Fibroblast of peridontal ligament (primary cell): ENCODE measurements at regions not wholly inside any gene's neighbourhood (a gene's known extent, or its start where the extent isn't known, plus 50 kb on each side); places are given as distances from the start of the nearest gene placed in this dataset.
"Not testable (repeated sequence)": the region's sequence is repeated elsewhere in the genome, so short reads cannot be mapped to it uniquely, and the experiment has no call there.

Experiments used
- DNase-seq: peaks from one replicate; pipeline ENCODE4 v3.0.0-alpha.2; 2010; ENCODE audit errors: extremely low read depth

GRCh38 chr21:31609081-31609480 is 50.4 kb upstream of the SOD1 start:
- DNase-seq, result no peak

- no peak for DNase-seq
Observed at GRCh38 chr21:31607791-31608190, 51.7 kb upstream of the SOD1 start.

DNA sequence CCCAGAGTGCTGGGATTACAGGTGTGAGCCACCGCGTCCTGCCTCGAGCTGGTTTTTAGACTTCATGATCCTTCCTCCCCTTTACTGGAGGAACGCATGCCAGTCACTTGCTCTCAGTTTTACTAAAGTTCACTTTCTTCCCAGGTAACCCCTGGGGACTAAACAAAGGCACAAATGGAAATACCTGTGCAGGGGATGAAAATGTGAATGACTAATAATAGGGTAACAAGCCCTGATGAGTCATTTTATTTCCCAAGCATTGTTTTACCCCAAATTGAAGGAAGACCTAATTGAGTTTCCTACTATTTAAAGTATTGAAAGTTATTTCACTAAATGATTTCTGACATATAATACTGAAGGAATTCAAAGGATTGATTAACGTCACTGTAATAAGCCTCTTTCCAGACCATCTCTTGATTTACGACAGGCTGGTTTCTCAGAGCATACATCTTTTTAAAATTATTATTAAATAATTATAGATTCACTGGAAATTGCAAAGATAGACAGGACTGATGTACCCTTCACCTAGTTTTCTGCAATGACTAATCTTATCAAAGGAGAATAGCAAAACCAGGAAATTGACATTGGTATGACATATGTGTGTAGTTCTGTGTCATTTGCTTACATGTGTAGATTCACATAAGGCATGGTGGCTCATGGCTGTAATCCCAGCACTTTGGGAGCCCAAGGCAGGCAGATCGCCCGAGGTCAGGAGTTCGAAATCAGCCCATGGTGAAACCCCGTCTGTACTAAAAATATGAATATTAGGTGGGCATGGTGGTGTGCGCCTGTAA is 53.2 kb upstream of the SOD1 start:
- DNase-seq, result no peak

- DNase-seq, result peak; percentile 73
Observed at GRCh38 chr21:31604591-31605190, 54.8 kb upstream of the SOD1 start.

DNA sequence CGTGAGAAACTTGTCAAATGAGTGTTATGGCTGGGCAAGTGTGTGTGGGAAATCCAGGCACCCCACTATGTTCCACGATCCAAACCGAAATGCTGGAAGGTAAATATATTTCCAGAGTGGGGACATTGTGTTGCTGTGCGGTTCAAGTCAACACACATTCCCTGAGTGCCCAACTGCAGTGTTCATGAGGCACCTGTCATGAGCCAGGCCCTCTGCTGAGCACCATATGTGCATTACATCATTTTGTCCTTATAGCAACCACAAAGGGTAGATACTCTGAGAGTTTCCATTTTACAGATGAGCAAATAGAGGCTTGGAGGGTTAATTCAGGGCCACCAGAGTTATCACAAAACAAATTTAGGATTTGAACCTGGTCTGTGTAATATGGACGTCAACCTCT is 59.9 kb upstream of the SOD1 start:
- no peak for DNase-seq

- DNase-seq, result no peak
Observed at GRCh38 chr21:31599013-31599412, 60.5 kb upstream of the SOD1 start.

DNA sequence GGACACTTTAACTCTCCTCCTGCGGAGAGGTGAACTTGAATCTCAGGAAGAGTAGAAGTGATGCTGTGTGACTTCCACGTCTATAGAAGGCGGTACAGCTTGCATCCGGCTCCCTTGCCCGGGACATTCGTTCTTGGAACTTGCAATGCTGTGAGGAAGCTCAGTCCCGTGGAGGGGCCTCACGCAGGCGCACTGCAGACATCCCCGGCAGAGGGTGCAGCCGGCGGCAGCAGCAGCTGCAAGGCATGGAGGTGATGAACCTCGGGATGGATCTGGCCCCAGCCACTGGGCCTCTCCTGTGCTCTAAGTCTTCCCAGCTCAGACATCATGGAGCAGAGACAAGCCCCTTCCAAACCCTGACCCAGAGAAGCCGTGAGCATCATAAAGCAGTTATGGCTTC is 61.8 kb upstream of the SOD1 start:
- DNase-seq, result no peak

DNA sequence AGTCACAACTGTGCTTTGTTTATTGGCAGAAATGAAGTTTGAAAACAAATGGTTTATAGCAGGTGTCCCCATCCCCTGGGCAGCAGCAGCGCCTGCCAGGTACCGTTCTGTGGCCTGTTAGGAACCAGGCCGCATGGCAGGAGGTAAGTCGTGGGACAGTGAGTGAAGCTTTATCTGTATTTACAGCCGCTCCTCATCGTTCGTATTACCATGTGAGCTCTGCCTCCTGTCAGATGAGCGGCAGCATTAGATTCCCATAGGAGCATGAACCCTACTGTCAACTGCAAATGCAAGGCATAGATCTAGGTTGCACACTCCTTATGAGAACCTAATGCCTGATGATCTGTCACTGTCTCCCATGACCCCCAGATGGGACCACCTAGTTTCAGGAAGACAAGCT is 63.4 kb upstream of the SOD1 start:
- DNase-seq, result no peak

- no peak for DNase-seq
Observed at GRCh38 chr21:31594726-31595125, 64.8 kb upstream of the SOD1 start.

DNA sequence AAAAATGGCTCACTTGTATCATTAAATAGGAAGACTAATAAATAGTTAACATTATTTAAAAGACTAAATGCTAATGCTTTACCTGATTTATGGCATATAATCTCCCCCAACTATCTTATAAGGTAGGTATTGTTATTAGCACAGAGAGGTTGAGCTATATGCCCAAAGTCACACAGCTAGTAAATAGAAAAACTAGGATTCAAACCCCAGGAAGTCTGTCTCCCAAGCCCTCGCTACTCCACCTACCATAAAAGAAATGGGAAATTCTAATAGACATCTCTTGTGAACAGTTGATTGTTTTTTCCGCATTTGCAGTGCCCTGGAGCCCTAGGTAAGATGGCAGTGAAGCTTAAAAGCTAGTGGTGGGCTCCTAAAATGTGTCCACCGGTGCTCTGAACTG is 65.2 kb upstream of the SOD1 start:
- no peak for DNase-seq

DNA sequence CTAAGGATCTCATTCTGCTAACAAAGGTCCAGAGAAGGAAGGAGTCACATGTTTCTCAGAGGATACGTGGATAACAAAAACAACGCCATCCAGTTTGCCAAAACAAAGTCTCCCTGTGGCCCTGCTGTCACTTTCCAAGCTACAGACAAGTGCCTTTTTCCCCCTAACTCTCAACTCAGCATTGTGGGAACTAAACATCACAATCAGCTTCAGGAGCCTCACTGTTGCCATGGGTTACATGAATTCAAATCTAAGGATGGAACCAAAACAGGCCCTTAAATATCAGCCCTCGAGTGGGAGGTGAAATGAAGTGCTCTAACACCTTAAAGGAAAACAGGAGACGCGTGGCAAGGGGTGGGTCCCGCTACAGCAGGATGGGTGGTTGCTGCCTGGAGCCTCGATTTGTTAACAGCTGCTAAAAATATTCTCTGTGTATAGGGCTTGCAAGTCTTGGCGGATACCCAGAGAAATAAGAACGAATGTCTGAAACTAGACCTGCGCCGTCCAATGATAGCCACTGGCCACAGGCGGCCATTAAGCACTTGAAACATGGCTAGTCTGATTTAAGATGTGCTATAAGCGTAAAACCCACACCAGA is 66.4 kb upstream of the SOD1 start:
- no peak for DNase-seq

- DNase-seq, result no peak
Observed at GRCh38 chr21:31592516-31592915, 67.0 kb upstream of the SOD1 start.

DNA sequence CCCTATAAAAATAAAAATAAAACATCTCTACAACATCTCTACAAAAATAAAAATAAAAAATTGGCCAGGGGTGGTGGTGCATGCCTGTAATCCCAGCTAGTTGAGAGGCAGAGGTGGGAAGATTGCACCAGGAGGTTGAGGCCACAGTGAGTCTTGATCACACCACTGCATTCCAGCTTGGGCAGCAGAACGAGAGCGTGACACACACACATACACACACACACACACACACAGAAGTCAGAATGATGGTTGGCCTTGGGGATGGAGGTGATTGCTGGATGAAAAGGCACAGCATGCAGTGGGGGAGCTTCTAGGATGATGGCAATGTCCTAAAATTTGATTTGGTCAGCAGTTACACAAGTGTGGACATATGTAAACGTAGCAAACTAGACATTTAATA is 69.7 kb upstream of the SOD1 start:
- no peak for DNase-seq

DNA sequence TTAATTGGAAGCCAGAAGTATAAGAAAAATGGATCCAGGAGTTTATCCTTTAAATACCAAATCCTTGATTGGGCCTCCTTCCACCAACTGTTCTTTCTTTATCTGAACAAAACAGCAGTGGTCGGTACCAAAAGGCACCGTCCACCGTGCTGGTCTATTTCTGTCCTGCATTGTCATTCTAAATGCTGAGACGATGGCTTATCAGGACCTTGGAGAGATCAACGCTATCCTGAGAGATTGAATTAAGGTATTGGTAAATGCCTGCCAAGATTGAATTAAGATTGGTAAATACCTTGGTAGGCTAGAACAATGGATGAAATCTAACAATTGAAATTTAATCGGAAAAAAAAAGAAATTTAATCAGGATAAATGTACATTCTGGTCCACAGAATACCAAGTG is 73.4 kb upstream of the SOD1 start:
- DNase-seq, result no peak

GRCh38 chr21:31583937-31584336 is 75.6 kb upstream of the SOD1 start:
- DNase-seq, result not testable (repeated sequence)

DNA sequence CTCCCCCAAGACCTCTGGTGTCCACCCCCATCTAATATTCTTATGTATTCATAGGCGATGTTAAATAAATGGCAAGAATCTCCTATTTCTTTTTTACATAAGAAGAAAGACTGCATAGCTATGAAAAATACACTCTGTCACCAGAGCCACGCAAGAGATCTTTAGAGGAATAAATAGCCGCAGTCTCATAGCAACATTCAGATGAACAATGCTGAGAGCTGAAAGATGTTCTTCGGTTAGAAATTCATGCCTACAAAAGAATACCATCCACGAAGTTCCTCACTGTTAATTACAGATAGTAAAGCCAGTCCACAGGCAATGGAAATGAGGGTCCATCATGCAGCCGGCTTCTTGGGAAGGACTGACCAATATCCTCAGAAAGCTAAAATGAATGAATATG is 76.0 kb upstream of the SOD1 start:
- no peak for DNase-seq

GRCh38 chr21:31580866-31581276 is 78.6 kb upstream of the SOD1 start:
- peak; percentile 74 for DNase-seq

GRCh38 chr21:31577271-31577670 is 82.2 kb upstream of the SOD1 start:
- no peak for DNase-seq

DNA sequence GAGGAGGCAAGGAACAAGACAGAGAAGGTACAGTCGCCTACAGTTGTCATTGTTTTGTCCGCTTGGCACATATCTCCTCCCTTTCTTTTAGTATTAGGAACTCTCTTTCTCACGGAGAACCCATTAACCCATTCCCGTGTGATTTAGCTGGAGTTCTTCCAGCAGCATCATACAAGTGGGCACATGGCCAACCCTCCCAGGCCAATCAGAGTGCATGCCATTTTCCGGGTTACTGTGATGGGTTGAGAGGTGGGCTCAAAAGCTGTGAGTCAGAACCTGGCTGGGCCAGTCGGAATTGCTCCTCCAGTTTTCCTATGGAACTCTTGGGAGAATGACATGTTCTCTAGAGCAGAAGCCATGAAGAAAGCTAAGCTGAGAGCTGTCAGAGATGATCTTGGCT is 83.1 kb upstream of the SOD1 start:
- DNase-seq, result no peak

GRCh38 chr21:31573217-31573616 is 86.3 kb upstream of the SOD1 start:
- DNase-seq, result no peak

- no peak for DNase-seq
Observed at GRCh38 chr21:31571879-31572278, 87.6 kb upstream of the SOD1 start.

DNA sequence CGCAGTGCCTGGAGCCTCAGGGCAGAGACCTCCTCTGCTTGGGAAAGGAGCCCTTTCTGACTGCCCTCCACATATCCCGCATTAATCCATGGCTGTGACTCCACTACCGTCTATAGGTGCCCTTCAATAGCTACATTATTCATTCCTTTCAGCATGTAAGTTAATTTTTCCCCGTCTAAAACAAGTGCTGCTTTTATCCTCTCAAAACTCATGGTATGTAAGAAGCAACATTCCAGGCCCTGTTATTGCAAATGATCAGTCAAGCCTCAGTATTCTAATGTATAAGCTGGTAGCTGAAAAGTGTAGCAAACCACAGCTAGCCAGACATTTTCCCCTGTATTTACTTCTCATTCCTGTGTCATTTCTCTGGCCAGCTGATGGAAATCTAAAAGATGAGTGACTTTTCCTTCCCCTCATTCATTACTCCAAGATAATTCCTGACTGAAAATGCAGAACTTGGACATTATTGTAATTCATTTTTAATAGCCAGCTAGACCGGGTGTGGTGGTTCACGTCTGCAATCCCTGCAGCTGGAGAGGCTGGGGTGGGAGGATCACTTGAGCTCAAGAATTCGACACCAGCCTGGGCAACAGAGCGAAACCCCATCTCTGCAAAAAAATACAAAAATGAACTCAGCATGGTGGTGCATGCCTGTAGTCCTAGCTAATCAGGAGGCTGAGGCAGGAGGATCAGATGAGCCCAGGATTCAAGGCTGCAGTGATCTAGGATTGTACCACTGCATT is 88.5 kb upstream of the SOD1 start:
- DNase-seq, result no peak

DNA sequence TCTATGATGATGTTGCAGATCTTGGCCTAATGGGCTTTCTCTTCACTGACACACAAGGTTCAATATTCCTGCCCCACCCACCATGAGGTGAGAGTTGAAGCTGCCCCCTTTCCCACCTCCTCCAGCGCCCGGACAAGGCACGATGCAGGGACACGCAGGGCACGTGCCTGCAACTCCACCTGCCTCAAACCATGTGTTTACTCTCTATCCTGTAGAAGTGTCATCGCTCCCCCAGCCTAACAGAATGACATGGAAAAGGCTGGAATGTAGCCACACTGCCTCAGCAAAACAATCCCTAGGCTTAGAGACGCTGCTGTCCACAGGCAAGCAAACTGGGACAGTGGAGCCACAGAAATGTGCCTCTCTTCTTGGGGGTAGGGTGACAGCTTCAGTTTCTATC is 92.9 kb upstream of the SOD1 start:
- DNase-seq, result no peak
